DOHH2 (cell line): ENCODE measurements at regions not wholly inside any gene's neighbourhood (a gene's known extent, or its start where the extent isn't known, plus 50 kb on each side); places are given as distances from the start of the nearest gene placed in this dataset.

Experiments used
- H3F3A ChIP-seq: fragments of 200-600 bp; sonication (generic), shearing (Covaris generic); 2 replicates; pipeline ENCODE4 v1.6.0; 2016; ENCODE audit warnings: antibody characterized with exemption, mild to moderate bottlenecking; ENCODE audit not compliant: control insufficient read depth, insufficient read depth
- H3K27ac ChIP-seq: fragments of 200-600 bp; sonication (generic); 2 replicates; pipeline ENCODE4 v1.5.1; 2014; ENCODE audit warnings: low read depth, mild to moderate bottlenecking, low read length, moderate library complexity
- H3K27me3 ChIP-seq: fragments of 200-600 bp; sonication (generic); 2 replicates; pipeline ENCODE4 v1.6.1; 2014; ENCODE audit warnings: mild to moderate bottlenecking, low read length, mixed read lengths; ENCODE audit not compliant: control insufficient read depth
- H3K36me3 ChIP-seq: fragments of 200-600 bp; sonication (generic); 2 replicates; pipeline ENCODE4 v1.6.1; 2014; ENCODE audit warnings: mild to moderate bottlenecking, low read length, moderate library complexity, mixed read lengths; ENCODE audit not compliant: control insufficient read depth
- H3K4me1 ChIP-seq: fragments of 200-600 bp; sonication (generic); 2 replicates; pipeline ENCODE4 v1.6.1; 2014; ENCODE audit warnings: mild to moderate bottlenecking, low read length, mixed read lengths; ENCODE audit not compliant: control insufficient read depth
- H3K4me2 ChIP-seq: fragments of 200-600 bp; sonication (generic); 2 replicates; pipeline ENCODE4 v1.6.0; 2014; ENCODE audit warnings: mild to moderate bottlenecking, low read length, moderate library complexity
- H3K4me3 ChIP-seq: fragments of 200-600 bp; sonication (generic); 2 replicates; pipeline ENCODE4 v1.5.1; 2014; ENCODE audit warnings: mild to moderate bottlenecking, low read length, mixed read lengths
- H3K79me2 ChIP-seq: fragments of 200-600 bp; sonication (generic); 2 replicates; pipeline ENCODE4 v1.6.1; 2014; ENCODE audit warnings: mild to moderate bottlenecking, low read length, mixed read lengths; ENCODE audit not compliant: control insufficient read depth
- H3K9me2 ChIP-seq: fragments of 200-600 bp; sonication (generic); replicated peaks from 2 replicates; pipeline ENCODE4 v1.6.1; 2014; ENCODE audit warnings: mild to moderate bottlenecking, low read length, mixed read lengths; ENCODE audit not compliant: control insufficient read depth
- H3K9me3 ChIP-seq: fragments of 200-600 bp; sonication (generic); 2 replicates; pipeline ENCODE4 v1.6.1; 2014; ENCODE audit warnings: antibody characterized with exemption, low read length, mixed read lengths; ENCODE audit not compliant: control insufficient read depth, insufficient read depth
- H4K20me1 ChIP-seq: fragments of 200-600 bp; sonication (generic); 2 replicates; pipeline ENCODE4 v1.6.0; 2014; ENCODE audit warnings: low read depth, mild to moderate bottlenecking, antibody characterized with exemption, low read length, moderate library complexity; ENCODE audit not compliant: control insufficient read depth, insufficient read depth
- EZH2phosphoT487 ChIP-seq: fragments of 200-600 bp; sonication (generic); IDR thresholded peaks from 2 replicates; pipeline ENCODE4 v1.6.1; 2017; ENCODE audit warnings: borderline replicate concordance, mild to moderate bottlenecking, antibody characterized with exemption, low read length, moderate library complexity, mixed read lengths
- TF ChIP-seq, protein P1 (sequence below): fragments of 200-600 bp; sonication (generic); IDR thresholded peaks from one replicate; pipeline ENCODE4 v1.5.1; 2014; ENCODE audit warnings: antibody characterized with exemption, mild to moderate bottlenecking, low read depth, low read length; ENCODE audit not compliant: poor library complexity, severe bottlenecking

DNA sequence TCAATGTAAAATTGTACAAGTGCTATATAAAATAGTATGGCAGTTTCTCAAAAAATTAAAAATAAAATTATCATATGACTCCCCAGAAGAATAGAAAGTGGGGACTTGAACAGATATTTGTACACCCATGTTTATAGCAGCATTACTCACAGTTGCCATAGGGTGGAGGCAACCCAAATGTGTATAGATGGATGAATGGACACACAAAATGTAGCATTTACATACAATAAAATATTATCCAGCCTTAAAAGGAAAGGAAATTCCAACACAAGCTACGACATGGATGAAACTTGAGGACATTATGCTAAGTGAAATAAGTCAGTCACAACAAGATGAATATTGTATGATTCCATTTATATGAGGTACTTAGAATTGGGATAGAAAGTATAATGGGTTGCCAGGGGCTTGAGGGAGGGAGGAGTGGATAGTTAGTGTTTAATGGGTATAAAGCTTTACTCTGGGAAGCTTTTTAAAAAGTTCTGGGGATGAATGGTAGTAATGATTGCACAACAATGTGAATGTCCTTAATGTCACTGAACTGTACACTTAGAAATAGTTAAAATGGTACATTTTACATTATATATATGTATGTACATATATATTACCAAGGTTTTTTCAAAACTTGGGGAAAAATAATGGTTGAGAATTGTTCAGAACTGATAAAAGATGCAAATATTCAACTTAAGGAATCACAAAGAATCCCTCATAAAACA lies 53.0 kb upstream of the ADORA3 start:
- Histone ChIP-seq H3F3A (no peaks in the 10 kb centered on the region), H4K20me1 (no peaks in the 10 kb centered on the region), H3K4me1 (no peaks in the 10 kb centered on the region), H3K9me3 (no peaks in the 10 kb centered on the region), H3K4me2 (no peak overlapping the region), H3K9me2 (no peaks in the 10 kb centered on the region), H3K27me3 (no peaks in the 10 kb centered on the region), H3K79me2 (no peaks in the 10 kb centered on the region), H3K27ac (no peak overlapping the region), H3K4me3 (no peak overlapping the region), H3K36me3 (no peaks in the 10 kb centered on the region)
- TF ChIP-seq, protein P1, sequence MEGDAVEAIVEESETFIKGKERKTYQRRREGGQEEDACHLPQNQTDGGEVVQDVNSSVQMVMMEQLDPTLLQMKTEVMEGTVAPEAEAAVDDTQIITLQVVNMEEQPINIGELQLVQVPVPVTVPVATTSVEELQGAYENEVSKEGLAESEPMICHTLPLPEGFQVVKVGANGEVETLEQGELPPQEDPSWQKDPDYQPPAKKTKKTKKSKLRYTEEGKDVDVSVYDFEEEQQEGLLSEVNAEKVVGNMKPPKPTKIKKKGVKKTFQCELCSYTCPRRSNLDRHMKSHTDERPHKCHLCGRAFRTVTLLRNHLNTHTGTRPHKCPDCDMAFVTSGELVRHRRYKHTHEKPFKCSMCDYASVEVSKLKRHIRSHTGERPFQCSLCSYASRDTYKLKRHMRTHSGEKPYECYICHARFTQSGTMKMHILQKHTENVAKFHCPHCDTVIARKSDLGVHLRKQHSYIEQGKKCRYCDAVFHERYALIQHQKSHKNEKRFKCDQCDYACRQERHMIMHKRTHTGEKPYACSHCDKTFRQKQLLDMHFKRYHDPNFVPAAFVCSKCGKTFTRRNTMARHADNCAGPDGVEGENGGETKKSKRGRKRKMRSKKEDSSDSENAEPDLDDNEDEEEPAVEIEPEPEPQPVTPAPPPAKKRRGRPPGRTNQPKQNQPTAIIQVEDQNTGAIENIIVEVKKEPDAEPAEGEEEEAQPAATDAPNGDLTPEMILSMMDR: peak; percentile 22
- no peak for TF ChIP-seq EZH2phosphoT487

DNA sequence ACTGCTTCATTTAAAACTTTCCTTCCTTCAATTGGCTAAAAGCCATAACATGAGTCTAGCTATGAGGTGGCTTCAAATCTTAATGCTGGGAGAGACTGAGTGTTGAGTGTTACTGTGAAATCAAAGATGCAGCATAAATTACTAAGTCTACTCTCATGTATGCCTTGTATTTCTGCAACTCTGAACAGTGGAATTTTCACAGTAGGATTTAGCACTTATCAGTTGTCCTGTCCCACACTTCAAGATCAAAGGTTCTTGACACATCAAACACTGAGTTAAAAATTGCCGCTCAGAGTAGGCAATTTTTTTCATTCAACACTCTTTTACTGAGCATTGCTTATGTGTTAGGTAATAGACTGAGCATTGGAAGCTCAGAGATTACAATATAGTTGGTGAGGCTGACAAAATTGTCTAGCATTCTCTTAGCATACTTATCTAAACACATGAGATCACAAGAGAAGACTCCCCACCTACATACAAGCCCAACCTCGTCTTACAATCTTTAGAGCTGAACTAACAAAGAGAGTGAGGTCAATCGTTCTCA lies 56.4 kb upstream of the ADORA3 start:
- no peaks in the 10 kb centered on the region for H3K9me2 ChIP-seq
- no peaks in the 10 kb centered on the region for H3K36me3 ChIP-seq
- no peak overlapping the region for H3K4me2 ChIP-seq
- no peak overlapping the region for H3K27ac ChIP-seq
- H3F3A ChIP-seq: no peaks in the 10 kb centered on the region
- H3K79me2 ChIP-seq: no peaks in the 10 kb centered on the region
- no peaks in the 10 kb centered on the region for H3K4me1 ChIP-seq
- H3K9me3 ChIP-seq: no peaks in the 10 kb centered on the region
- H4K20me1 ChIP-seq: no peaks in the 10 kb centered on the region
- TF ChIP-seq, protein P1: no peak
- no peak for TF ChIP-seq EZH2phosphoT487
- H3K27me3 ChIP-seq: no peaks in the 10 kb centered on the region
- no peak overlapping the region for H3K4me3 ChIP-seq

DNA sequence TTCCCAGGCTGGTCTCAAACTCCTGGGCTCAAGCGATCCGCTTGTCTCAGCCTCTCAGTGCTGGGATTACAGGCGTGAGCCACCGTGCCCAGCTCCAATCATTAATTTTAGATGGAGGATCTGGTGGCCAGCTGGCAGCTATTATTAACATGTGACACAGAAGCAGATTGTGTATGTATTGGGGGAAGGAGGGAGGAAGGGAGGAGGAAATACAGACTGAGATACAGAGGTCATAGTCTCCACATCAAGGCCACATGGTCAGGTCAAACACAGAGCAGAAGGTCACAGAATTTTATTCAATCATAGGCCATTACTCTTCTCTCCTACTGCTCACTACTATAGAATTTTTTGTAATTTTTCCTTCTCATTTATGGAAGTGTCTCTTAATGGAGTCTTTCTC lies 57.9 kb upstream of the ADORA3 start:
- Histone ChIP-seq H3K79me2 (no peaks in the 10 kb centered on the region), H3K4me2 (no peak overlapping the region), H3K27me3 (no peaks in the 10 kb centered on the region), H4K20me1 (no peaks in the 10 kb centered on the region), H3F3A (no peaks in the 10 kb centered on the region), H3K4me1 (no peaks in the 10 kb centered on the region), H3K9me3 (no peaks in the 10 kb centered on the region), H3K4me3 (no peak overlapping the region), H3K9me2 (no peaks in the 10 kb centered on the region), H3K36me3 (no peaks in the 10 kb centered on the region), H3K27ac (no peak overlapping the region)
- TF ChIP-seq, protein P1: no peak
- TF ChIP-seq EZH2phosphoT487: no peak
